ENCODE measurements at regions not wholly inside any gene's neighbourhood (a gene's known extent, or its start where the extent isn't known, plus 50 kb on each side); places are given as distances from the start of the nearest gene placed in this dataset.

- Histone ChIP-seq H2AFZ (ENCODE audit: low read depth, low read length) (no peak overlapping the region), H3K79me2 (ENCODE audit: control insufficient read depth, insufficient read depth, low read length) (no peaks in the 10 kb centered on the region), H3K4me1 (replicated peaks in 1 of 2; ENCODE audit: control insufficient read depth in 2 of 2, insufficient read depth in 2 of 2, low read length in 2 of 2) (no peaks in the 10 kb centered on the region), H3K4me2 (ENCODE audit: insufficient read depth, low read length) (no peak overlapping the region), H4K20me1 (replicated peaks; ENCODE audit: control insufficient read depth, insufficient read depth, low read length) (no peaks in the 10 kb centered on the region), H3K9ac (ENCODE audit: insufficient read depth in 1 of 2, low read depth in 2 of 2, low read length in 2 of 2) (no peak overlapping the region), H3K9me3 (replicated peaks; ENCODE audit: control insufficient read depth, insufficient read depth, low read depth, low read length) (no peaks in the 10 kb centered on the region), H3K9me1 (ENCODE audit: control insufficient read depth, insufficient read depth, low read length) (no peaks in the 10 kb centered on the region), H3K36me3 (ENCODE audit: control insufficient read depth, insufficient read depth, low read length) (no peaks in the 10 kb centered on the region), H3K27ac (ENCODE audit: extremely low read depth, low read depth, low read length) (no peak overlapping the region), H3K27me3 (ENCODE audit: control insufficient read depth in 2 of 2, insufficient read depth in 2 of 2, low read length in 2 of 2) (no peaks in the 10 kb centered on the region), H3K4me3 (no peak overlapping the region)
- FAIRE-seq (no peak), DNase-seq (ENCODE audit: extremely low read depth in 1 of 4, low spot score in 3 of 4) (peak in 2 of 4 experiments; percentile 7 to 22), ATAC-seq (no peak)
- peak; percentile 62; the same call in 1 of the 2 replicates for TF ChIP-seq JUND (IDR thresholded peaks at IDR 0.05; ENCODE audit: borderline replicate concordance, low read depth, low read length)
- TF ChIP-seq JUND (tag; IDR thresholded peaks at IDR 0.05; ENCODE audit: borderline replicate concordance, low read depth, low read length), result peak; percentile 61; the same call in 2 of the 3 replicates
- TF ChIP-seq ATF3 (IDR thresholded peaks at IDR 0.05), result peak; percentile 70
- no peak for TF ChIP-seq ATF3 (CRISPR knock-in tag; conservative IDR thresholded peaks at IDR 0.05)
- no peak for TF ChIP-seq ZBTB2 (IDR thresholded peaks at IDR 0.05)
- TF ChIP-seq TRIM28 (IDR thresholded peaks at IDR 0.05), result no peak
- TF ChIP-seq ZNF76 (CRISPR knock-in tag; IDR thresholded peaks at IDR 0.05; ENCODE audit: borderline replicate concordance), result no peak
- no peak for TF ChIP-seq MTA2 (IDR thresholded peaks at IDR 0.05; ENCODE audit: low read depth)
- TF ChIP-seq JUNB (CRISPR knock-in tag; conservative IDR thresholded peaks at IDR 0.05), result 0 out of 2 replicates have a peak, but pooled peaks have one; percentile 10
- peak; percentile 52; the same call in 1 of the 2 replicates for TF ChIP-seq SOX6 (IDR thresholded peaks at IDR 0.05)
- peak; percentile 90 for TF ChIP-seq FOSL1 (tag; conservative IDR thresholded peaks at IDR 0.05)
- TF ChIP-seq ZBTB12 (CRISPR knock-in tag; IDR thresholded peaks at IDR 0.05), result no peak
- no peak for TF ChIP-seq NR1H2 (CRISPR knock-in tag; IDR thresholded peaks at IDR 0.05)
- peak; percentile 9 for TF ChIP-seq MEIS2 (IDR thresholded peaks at IDR 0.05; ENCODE audit: partially characterized antibody)
- in situ Hi-C loops (cut with MboI) (no loop called here), intact Hi-C loops (cut with micrococcal nuclease) (no loop called here)
- WGBS (ENCODE audit: insufficient coverage, low coverage, missing lambda C conversion rate), result 3% methylated on average over 5 of the region's 5 CpGs
- no TSS peak for BruUV-seq (replicated peaks)
- ChIA-PET CTCF (ENCODE audit: low intra/inter-chr PET ratio) (no interaction called here), POLR2A (no interaction called here)
These were observed 167.0 kb upstream of the CDK1 start for GRCh38 chr10:60611291-60611747.
